Activated CD4-positive, alpha-beta T cell treated with anti-CD3 and anti-CD28 coated beads, Interleukin-2, amount 50 U/mL, for 16 hours (primary cell): ENCODE measurements at regions not wholly inside any gene's neighbourhood (a gene's known extent, or its start where the extent isn't known, plus 50 kb on each side); places are given as distances from the start of the nearest gene placed in this dataset.
"Not testable (repeated sequence)": the region's sequence is repeated elsewhere in the genome, so short reads cannot be mapped to it uniquely, and the experiment has no call there.

Experiments
- DNase-seq: peaks from one replicate; pipeline ENCODE4 v3.0.0-alpha.2; 2020

DNA sequence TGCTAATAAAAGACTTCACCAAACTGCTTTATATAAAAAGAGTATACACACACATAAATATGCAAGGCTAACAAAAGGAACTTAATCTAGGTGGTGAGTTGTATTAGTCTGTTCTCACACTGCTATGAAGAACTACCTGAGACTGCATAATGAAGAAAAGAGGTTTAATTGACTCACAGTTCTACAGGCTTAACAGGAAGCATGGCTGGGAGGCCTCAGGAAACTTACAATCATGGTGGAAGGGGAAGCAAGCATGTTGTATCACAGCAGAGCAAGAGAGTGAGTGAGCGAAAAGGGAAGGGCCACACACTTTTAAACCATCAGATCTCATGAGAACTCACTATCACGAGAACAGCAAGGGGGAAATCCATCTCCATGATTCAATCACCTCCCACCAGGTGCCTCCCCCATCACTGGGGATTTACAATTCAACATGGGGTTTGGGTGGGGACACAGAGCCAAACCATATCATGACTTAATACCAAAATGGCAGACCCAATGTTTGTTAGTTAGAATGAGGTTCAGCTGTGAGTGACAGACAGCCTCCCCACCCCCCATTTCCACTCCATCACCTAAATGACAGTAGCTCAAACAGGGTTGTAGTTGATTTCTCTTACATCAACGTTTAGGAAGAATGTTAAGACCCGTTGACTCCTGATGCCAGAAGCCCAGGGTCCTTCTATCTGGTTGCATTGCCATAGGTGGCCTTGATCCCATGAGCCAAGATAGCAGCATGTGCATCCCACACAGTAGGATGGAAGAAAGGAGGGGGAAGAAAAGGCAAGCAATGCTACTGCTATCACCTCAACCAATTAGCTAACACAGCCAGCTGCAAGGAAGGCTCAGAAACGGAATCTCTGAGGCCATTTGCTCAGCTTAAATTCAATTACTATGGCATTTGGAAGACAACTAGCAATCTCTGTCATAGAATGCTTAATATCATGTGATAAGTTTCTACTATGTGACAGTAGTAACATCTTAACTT, 77.0 kb downstream of the CCDC71L start:
- DNase-seq = no peak

DNA sequence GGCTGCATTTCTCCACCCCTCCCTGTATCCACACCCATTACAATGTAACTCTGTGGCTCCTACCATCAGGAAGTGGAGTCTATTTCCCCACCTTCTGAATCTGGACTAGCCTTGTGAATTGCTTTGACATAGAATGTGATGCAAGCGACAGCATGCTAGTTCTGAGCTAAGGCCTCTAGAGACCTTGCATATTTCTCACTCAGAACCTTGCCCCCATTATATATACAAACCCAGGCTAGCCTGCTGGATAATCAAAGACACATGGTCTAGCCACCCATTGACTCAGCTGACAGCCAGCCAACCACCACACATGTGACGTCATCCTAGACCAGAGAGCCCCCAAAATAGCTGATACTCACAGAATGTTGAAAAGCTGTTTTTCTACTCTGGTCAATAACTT, 77.9 kb downstream of the CCDC71L start:
- DNase-seq = no peak

DNA sequence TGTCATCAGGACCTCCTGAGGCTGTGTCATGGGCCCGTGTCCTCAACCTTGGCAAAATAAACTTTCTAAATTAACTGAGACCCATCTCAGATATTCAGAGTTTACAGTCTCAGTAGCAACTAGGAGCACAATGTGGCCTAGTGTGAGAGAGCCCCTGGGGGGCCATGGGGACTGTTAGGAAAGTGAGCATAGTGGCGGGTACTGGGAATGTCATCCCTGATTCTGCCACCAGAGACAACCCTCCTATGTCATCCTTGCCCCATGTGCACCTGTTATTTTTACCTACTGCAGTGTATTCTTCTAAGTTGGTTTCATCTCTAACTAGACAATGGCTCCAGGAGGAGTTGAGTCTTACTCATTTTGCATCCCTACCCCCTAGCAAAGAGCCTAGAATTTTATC, 78.6 kb downstream of the CCDC71L start:
- no peak for DNase-seq

DNA sequence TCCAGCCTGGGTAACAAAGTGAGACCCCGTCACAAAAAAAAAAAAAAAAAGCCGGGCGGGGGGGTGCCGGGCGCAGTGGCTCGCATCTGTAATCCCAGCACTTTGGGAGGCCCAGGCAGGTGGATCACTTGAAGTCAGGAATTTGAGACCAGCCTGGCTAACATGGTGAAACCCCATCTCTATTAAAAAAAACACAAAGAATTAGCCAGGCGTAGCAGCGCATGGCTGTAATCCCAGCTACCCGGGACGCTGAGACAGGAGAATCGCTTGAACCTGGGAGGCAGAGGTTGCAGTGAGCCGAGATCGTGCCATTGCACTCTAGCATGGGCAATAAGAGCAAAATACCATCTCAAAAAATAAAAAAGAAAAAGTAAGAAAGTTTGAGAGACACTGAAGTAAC, 81.9 kb downstream of the CCDC71L start:
- not testable (repeated sequence) for DNase-seq

DNA sequence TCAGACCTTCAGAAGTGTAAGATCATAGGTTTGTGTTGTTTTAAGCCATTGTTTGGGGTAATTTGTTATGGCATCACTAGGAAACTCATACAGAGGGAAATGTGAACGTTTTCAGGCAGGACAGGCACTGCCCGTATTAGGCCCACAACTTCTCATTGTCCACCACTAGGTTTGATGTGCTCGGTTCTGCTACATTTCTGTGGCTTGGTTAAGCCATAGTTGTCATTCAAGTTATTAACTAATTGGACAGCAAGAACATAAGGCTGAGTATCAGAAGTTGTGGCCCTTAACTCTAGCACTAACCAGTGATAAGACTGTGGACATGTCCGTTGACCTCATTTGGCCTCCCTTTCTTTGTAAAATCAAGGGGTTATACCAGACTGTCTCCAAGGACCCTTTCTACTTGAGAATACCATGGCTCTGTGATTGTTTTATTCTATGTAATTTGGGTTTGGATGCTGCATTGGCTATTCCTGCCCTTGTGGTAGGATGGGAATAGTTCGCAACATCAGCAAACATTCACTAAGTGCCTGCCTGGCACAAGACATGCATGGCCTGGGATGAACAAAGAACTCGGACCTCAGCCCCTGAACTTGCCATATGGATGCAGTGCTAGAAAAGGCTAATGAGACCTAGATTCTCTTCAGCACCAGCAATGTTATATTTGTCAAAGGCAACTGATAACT, 85.7 kb downstream of the CCDC71L start:
- no peak for DNase-seq

DNA sequence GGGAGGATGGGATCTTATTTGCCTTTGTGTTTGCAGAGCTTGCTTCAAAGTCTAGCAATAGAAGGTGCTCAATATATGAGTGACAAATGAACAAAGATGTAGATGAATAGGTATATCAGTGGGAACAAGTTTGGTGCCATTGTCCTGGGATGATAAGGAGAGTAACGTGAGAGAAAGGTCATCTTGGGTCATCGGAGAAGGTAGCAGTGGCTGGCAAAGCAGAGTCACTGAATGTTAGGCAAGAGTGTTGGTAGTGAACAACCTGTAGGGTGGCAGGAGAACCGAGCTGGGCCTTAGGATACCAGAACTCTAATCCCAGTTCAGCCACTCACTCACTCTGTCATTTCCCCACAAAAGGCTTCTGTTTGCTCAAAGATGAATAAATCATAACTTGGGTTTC, 87.2 kb downstream of the CCDC71L start:
- DNase-seq = no peak

DNA sequence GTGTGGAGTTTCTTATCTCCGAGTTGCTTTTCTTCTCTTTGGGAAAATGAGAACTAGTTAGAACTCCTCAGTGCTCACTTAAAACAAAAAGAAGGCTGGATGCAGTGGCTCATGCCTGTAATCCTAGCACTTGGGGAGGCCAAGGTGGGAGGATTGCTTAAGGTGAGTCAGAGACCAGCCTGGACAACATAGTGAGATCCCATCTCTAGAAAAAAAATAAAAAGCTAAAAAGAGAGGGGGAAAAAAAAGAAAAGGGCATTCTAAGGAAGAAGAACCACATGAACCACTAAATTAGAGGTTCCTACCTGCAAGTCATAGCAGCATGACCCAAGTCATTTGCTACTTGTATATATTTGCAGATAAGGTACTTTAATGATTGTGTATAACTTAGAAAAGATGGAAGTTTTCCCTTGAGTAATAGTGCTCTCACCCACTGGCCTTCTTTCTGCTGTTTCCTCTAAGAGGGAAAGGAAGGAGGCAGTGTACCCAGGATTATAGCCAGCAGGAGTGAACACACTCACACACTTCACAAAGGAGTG, 87.8 kb downstream of the CCDC71L start:
- no peak for DNase-seq

DNA sequence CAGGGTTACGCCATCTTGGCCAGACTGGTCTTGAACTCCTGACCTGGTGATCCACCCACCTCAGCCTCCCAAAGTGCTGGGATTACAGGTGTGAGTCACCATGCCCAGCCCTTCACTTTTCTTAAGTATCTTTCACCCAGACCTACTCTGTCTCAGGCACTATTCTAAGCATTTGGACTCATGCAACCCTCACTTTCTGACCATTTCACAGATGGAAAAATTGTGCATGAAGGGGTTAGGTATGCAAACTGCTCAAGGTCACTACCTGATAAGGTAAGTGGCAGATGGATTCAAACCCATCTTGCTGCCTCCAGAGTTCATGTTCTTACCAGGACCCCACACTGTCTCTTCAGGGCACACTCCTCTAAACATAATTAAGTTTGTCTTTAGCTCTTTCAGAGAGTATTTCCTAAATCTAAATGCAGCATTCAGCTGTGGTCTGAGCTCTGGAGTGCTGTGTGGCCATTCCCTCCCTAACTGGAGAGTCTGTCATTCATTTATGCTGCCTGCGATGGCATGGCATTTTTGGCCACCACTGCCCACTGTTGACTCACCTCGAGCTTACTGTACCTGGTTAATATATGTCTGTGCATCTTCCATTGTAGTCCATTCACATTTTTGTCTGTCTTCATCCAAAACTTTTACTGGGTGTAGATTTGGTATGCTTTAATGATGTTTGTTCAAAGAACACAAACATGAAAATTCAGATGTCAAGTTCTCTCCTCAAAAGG, 88.4 kb downstream of the CCDC71L start:
- no peak for DNase-seq

DNA sequence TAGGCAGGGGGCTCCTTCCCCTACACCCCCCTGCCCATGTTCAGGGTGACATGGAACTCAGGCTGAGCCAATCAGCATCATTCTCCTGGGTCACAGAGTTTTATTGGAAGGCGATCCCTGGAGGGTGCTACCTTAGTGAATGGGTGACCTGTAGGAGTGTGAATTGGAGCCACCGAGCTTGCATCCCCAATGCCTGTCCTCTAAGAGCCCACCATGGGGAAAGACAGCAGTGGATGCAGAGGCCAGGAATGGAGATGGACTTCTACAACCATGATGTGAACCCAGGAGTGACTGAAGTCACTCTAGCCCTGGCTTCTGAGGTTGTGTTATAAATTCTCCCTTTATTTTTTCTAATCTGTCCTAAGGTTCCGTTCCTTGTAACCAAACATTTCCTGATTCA, 89.4 kb downstream of the CCDC71L start:
- no peak for DNase-seq

DNA sequence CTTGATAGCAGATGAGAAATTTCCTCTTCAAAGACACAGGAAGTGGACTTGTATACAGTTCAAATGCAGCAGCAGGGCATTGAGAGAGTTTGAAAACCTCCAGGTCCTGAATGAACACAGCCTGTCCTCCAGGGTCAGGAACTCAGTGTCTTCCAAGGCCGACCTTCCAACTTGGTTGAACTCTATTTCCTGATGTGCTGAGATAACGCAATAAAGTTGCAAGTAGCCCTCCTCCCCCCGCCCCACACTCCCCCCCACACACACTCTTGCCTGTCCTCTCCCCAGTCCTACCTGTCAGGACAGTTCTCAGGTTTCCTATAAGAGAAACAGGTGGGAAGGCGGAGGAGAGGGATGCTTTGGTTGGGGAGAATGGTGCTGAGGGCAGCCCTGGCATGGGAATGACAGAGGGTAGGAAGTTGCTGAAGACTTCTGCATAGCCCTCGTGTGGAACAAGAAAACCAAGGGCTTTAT, 90.0 kb downstream of the CCDC71L start:
- DNase-seq = no peak

DNA sequence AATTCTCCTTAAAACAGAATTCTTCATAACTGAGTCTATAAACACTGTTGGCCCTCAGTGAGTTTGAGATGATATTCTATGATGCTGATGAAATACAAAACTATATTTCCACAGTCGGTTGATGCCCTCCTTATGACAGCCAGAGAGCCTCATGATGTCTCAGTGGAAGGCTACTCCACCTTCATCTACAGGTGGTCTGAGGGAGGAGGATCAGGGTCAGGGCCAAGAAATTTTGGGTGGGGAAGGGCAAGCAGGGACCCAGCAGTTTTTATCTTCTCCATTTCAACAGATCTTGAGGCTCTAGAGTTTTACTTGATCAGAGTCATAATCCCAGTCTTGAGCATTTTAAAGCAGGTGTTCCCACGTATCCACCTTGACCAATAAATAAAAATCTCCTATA, 90.8 kb downstream of the CCDC71L start:
- no peak for DNase-seq

DNA sequence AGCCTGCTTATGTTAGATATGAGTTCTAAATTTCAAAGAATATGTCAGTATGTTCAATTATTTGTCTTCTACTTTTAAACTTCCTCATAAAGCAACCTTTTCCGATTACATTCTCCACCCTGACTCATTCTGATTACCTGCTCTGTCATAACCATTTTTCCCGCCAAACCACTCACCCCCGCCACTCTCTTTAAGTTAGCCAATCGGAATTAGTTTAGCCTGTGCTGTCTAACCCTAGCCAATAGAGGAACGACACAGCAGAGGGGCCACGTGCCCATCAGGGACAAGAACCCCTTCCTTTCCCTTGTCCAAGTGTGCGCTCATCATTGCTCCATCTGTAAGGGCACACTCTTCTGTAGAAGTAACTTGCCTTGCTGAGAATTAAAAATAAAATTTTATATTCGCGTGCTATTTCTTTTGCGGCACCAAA, 91.4 kb downstream of the CCDC71L start:
- DNase-seq = peak; percentile 5

DNA sequence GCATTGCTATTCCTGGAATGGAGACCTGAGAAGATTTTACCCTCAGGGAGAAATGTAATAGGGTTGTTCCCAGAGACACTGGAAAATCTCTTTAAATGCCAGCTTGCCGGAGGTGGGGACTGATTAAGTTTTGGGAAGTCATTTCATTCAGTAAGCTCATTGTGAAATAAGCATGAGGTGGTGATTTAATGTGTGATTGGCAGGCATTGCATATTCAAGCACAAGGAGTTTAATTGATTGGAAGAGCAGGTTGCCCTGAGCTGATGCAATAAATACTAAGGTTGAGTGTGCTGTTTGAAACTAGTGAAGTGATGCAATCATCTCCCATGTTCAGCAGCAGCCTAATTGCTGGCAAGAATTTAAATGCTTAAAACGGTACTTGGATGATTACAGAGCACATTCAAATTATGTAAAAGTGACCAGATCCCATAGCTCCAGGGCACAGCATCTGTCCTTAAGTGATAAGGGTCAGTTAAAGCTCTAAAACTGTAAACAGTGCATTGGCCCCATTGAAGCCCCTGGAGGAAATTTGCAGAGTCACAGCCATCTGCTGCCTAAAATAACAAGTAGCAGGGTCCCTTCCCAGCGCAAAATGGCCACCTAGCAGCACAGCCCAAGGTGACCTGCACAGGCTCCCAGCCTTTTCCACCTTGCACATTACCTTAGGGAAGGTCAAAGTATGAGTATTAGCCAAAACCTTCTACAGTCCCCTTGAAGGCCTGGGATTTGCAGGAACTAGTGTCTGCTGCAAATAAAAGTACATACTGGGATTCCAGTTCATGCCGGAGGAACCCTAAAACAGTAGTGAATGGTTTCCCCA, 92.1 kb downstream of the CCDC71L start:
- DNase-seq = peak; percentile 53

DNA sequence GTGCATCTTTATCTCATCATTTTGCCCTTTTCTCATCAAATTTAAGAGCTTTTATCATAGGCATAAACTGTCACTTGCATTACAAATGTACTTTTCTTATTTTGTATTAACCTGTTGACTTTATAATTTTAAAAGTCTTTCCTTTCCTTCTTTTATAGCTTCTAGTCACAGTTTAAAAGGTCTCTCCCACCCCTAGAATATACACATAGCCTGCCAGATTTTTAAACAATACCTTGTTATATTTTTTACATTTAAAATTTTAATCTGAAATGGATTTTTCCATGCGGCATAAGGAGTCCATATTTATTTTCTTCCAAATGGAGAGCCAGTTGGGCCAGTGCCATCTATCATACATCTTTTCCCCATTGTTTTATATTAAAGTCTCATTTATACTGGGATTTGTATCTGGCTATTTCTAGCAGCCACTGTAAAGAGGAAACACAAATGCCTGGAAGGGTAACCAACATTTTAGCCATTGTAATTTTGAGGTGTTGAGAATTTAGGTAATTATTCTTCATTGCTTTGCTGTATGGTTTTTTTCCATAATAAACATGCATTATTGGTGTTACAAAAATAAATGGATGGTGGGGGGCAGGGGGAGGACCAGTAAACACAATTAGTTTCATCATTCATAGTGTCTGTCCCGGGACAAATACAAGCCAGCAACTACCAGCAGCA, 92.8 kb downstream of the CCDC71L start:
- DNase-seq = no peak

DNA sequence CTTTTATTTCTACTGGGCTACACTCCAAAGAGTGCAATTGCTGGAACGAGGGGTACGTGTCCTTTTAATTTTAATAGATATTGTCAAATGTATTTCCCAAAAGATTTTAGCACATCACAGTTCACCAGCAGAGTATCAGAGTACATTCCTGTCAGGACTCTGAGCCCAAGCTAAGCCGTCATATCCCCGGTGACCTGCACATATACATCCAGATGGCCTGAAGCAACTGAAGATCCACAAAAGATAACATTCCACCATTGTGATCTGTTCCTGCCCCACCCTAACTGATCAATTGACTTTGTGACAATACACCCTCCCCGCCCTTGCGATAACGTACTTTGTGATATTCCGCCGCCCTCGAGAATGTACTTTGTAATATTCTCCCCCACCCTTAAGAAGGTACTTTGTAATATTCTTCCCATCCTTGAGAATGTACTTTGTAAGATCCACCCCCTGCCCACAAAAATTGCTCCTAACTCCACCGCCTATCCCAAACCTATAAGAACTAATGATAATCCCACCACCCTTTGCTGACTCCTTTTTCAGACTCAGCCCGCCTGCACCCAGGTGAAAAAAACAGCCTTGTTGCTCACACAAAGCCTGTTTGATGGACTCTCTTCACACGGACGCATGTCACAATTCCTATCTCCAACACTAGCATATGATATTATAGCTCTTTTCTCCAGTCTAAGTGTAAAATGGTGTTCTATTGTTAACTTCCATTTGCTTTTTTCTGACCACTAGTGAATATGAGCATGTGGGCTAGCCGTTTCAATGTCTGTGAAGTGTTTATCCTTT, 93.6 kb downstream of the CCDC71L start:
- DNase-seq = not testable (repeated sequence)

DNA sequence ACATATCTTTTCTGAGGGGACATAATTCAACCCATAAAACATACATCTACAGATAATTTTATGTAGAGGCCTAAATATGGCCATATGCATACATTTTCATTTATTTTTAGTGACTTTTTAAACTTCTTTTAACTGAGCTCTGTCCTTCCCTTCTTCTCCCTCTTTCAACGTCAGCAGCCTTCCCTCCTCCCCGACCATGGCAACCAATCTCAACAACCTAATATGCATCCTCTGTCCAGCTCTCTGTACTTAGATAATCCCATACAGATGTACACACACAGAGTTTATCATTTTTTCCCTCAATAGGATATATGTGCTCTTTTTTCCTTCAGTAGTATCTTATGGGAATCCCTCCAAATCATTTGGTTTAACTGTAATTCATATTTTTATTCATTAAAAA, 94.3 kb downstream of the CCDC71L start:
- DNase-seq = no peak

DNA sequence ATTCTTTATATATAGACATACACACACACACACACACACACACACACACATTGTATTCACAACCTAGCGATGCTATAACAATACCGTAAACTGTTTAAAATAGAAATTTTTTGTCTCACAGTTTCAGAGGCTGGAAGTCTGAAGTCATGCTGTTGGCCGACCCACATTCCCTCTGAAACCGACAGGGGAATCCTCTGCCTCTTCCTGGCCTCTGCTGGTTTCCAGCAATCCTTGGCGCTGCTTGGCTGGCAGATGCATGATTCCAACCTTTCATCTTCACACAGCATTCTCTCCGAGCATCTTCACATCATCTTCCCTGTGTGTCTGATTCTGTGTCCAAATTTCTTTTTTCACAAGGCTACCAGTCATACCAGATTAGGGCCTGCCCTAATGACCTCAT, 94.8 kb downstream of the CCDC71L start:
- no peak for DNase-seq

DNA sequence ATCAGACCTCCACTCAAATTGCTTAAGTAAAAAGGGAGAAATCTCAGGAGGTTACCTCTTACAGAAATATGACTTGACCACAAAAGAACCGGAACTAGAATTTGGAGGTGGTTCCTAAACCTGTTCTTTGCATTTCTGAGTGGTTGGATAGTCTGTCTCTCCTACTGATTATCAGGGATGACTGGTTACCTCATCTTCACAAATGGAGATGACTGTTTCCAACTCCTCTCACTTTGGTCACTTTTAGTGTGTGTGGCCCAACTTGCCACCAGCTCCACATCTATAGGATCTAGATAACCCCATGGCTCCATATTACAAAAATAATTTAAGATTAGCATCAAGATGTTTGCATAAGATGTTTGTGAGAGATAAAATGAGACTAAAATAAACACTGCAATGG, 95.5 kb downstream of the CCDC71L start:
- DNase-seq = no peak

DNA sequence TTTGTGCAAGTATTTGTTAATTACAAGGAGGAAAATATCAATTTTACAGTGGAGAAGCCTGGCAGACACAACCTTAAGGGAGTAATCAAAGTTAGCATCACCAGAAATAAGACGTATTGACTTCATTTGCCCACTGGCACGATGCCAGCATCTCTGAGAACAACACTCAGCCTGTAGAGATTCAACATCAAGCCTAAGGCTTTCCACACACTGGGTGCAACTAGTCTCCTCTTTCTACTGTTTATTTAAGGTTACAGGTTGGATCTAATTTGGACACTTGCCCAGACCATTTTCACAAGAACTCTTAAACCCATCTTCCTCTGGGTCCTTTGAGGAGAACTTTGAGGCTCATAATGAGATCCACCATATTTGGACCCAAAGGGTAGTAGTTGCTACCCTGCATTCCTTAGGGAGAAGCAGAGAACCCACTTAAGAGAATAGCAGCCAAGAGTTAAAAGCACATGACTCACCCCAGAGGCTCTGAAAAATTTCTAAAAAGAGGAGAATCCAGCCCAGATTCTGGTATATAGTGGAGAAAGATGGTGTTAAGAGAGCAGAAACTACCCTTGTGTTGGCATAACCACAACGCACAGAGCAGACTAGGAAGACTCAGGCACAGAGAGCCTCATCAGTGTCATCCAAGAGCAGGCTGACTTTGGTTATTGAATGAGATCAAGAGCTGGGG, 97.3 kb downstream of the CCDC71L start:
- DNase-seq = no peak
